PC-3 (cell line): ENCODE measurements at regions not wholly inside any gene's neighbourhood (a gene's known extent, or its start where the extent isn't known, plus 50 kb on each side); places are given as distances from the start of the nearest gene placed in this dataset.
"Not testable (repeated sequence)": the region's sequence is repeated elsewhere in the genome, so short reads cannot be mapped to it uniquely, and the experiment has no call there.

Experiments
- EZH2 ChIP-seq: fragments of 300-600 bp; sonication (generic); IDR thresholded peaks from one replicate; pipeline ENCODE4 v1.6.1; 2017; ENCODE audit warnings: antibody characterized with exemption, mild to moderate bottlenecking, low read length; ENCODE audit not compliant: unreplicated experiment
- TF ChIP-seq, protein P1 (sequence below): fragments of 300-600 bp; sonication (generic); conservative IDR thresholded peaks from 2 replicates; pipeline ENCODE4 v1.5.1; 2017; ENCODE audit warnings: antibody characterized with exemption, low read depth, mild to moderate bottlenecking, low read length

GRCh38 chr4:3632794-3633193 lies 100.6 kb upstream of the LRPAP1 start:
- TF ChIP-seq, protein P1, sequence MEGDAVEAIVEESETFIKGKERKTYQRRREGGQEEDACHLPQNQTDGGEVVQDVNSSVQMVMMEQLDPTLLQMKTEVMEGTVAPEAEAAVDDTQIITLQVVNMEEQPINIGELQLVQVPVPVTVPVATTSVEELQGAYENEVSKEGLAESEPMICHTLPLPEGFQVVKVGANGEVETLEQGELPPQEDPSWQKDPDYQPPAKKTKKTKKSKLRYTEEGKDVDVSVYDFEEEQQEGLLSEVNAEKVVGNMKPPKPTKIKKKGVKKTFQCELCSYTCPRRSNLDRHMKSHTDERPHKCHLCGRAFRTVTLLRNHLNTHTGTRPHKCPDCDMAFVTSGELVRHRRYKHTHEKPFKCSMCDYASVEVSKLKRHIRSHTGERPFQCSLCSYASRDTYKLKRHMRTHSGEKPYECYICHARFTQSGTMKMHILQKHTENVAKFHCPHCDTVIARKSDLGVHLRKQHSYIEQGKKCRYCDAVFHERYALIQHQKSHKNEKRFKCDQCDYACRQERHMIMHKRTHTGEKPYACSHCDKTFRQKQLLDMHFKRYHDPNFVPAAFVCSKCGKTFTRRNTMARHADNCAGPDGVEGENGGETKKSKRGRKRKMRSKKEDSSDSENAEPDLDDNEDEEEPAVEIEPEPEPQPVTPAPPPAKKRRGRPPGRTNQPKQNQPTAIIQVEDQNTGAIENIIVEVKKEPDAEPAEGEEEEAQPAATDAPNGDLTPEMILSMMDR = not testable (repeated sequence)
- not testable (repeated sequence) for TF ChIP-seq EZH2
